B cell (primary cell): ENCODE measurements at regions not wholly inside any gene's neighbourhood (a gene's known extent, or its start where the extent isn't known, plus 50 kb on each side); places are given as distances from the start of the nearest gene placed in this dataset.

ENCODE experiments used
- EZH2 ChIP-seq: IDR thresholded peaks from 2 replicates; pipeline ENCODE4 v1.6.1; 2012; ENCODE audit warnings: borderline replicate concordance, low read depth, mild to moderate bottlenecking, moderate library complexity, low read length; ENCODE audit not compliant: insufficient read depth, poor library complexity, severe bottlenecking
- TF ChIP-seq, protein P1 (sequence below): fragments of 200-600 bp; IDR thresholded peaks from one replicate; pipeline ENCODE4 v1.8.0; 2022; ENCODE audit warnings: antibody characterized with exemption, mild to moderate bottlenecking

DNA sequence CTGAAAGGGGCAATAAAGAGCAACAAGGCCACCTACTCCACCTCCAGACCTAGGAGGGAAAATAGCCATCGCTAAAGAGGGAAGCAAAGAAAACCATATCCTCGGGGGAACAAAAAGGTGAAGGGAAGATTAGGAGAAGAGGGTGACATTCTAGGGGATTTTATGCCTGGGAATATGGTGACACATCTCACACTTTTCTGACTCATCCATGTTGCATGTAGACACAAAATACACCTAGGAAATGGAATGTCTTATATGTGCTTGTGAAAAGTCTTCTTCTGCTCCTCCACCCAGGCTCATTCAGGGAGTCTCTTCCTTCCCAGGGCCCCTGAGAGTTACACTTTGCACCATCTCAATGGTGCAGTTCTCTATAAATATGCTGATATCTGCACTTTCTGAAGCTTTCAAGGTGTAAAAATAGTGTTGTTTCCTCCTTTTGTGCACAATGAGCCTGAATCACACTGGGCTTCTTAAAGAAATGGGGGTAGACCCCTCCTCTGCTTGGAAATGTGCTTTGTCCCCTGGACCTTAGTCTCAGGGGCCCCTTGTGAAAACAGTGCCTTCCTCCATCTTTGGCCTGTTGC is 195.9 kb downstream of the CYYR1 start:
- TF ChIP-seq, protein P1, sequence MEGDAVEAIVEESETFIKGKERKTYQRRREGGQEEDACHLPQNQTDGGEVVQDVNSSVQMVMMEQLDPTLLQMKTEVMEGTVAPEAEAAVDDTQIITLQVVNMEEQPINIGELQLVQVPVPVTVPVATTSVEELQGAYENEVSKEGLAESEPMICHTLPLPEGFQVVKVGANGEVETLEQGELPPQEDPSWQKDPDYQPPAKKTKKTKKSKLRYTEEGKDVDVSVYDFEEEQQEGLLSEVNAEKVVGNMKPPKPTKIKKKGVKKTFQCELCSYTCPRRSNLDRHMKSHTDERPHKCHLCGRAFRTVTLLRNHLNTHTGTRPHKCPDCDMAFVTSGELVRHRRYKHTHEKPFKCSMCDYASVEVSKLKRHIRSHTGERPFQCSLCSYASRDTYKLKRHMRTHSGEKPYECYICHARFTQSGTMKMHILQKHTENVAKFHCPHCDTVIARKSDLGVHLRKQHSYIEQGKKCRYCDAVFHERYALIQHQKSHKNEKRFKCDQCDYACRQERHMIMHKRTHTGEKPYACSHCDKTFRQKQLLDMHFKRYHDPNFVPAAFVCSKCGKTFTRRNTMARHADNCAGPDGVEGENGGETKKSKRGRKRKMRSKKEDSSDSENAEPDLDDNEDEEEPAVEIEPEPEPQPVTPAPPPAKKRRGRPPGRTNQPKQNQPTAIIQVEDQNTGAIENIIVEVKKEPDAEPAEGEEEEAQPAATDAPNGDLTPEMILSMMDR, result no peak
- TF ChIP-seq EZH2, result no peak
